ENCODE measurements at regions not wholly inside any gene's neighbourhood (a gene's known extent, or its start where the extent isn't known, plus 50 kb on each side); places are given as distances from the start of the nearest gene placed in this dataset.

- no peak for TF ChIP-seq CTCF (IDR thresholded peaks at IDR 0.05)
- TF ChIP-seq POLR2A (IDR thresholded peaks at IDR 0.05): no peak
These were observed 420.4 kb downstream of the PLA2G4A start for GRCh38 chr1:187249196-187249595.

All from right lobe of liver (tissue), 4 donors.